ENCODE measurements at regions not wholly inside any gene's neighbourhood (a gene's known extent, or its start where the extent isn't known, plus 50 kb on each side); places are given as distances from the start of the nearest gene placed in this dataset.

GRCh38 chr6:157732007-157732406 lies 91.0 kb upstream of the SNX9 start:
- TF ChIP-seq CTCF (IDR thresholded peaks at IDR 0.05): no peak
- no peak for TF ChIP-seq NFIC (IDR thresholded peaks at IDR 0.05; ENCODE audit: borderline replicate concordance)
- TF ChIP-seq REST (IDR thresholded peaks at IDR 0.05; ENCODE audit: low read depth, low read length): no peak
- TF ChIP-seq EZH2phosphoT487 (IDR thresholded peaks at IDR 0.05; ENCODE audit: borderline replicate concordance, low read depth): no peak

Measured in SK-N-SH (cell line).